ENCODE measurements at regions not wholly inside any gene's neighbourhood (a gene's known extent, or its start where the extent isn't known, plus 50 kb on each side); places are given as distances from the start of the nearest gene placed in this dataset.
A peak's percentile ranks its signal among the peaks of the same experiment; 100 is the strongest.

DNA sequence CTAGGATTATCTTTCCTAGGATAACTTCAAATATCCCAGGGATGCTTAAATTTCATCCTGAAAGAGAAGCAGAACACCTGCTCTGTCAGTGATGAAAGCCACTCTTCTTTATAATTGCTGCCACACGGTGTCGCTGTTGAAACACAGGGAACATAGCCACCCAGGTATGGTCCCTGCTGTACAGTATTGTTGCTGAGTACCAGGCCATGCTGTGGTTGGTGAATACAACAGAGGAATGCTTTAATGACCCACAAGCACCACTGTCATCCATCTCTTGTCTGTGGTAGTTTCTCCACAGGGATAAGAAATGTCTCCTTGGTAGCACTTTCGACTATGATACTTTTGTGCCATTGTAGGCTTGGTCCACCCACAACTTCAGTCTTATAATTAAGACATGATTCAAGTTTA lies 70.6 kb upstream of the STARD3NL start (continued):
- TF ChIP-seq, protein P1, sequence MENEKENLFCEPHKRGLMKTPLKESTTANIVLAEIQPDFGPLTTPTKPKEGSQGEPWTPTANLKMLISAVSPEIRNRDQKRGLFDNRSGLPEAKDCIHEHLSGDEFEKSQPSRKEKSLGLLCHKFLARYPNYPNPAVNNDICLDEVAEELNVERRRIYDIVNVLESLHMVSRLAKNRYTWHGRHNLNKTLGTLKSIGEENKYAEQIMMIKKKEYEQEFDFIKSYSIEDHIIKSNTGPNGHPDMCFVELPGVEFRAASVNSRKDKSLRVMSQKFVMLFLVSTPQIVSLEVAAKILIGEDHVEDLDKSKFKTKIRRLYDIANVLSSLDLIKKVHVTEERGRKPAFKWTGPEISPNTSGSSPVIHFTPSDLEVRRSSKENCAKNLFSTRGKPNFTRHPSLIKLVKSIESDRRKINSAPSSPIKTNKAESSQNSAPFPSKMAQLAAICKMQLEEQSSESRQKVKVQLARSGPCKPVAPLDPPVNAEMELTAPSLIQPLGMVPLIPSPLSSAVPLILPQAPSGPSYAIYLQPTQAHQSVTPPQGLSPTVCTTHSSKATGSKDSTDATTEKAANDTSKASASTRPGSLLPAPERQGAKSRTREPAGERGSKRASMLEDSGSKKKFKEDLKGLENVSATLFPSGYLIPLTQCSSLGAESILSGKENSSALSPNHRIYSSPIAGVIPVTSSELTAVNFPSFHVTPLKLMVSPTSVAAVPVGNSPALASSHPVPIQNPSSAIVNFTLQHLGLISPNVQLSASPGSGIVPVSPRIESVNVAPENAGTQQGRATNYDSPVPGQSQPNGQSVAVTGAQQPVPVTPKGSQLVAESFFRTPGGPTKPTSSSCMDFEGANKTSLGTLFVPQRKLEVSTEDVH (IDR thresholded peaks at IDR 0.05; ENCODE audit: low read depth, partially characterized antibody), result no peak
- no peak for TF ChIP-seq ZBTB11 (CRISPR knock-in tag; IDR thresholded peaks at IDR 0.05)
- TF ChIP-seq BACH1 (IDR thresholded peaks at IDR 0.05; ENCODE audit: borderline replicate concordance), result no peak
- peak; percentile 42 for TF ChIP-seq RUNX3 (IDR thresholded peaks at IDR 0.05; ENCODE audit: low read length)
- TF ChIP-seq RB1 (IDR thresholded peaks at IDR 0.05; ENCODE audit: borderline replicate concordance), result peak; percentile 50; the same call in 1 of the 2 replicates
- TF ChIP-seq ZNF24 (IDR thresholded peaks at IDR 0.05), result no peak
- TF ChIP-seq EGR1 (IDR thresholded peaks at IDR 0.05; ENCODE audit: borderline replicate concordance in 1 of 2, low read depth in 2 of 2, low read length in 2 of 2), result no peak
- TF ChIP-seq, protein P2, sequence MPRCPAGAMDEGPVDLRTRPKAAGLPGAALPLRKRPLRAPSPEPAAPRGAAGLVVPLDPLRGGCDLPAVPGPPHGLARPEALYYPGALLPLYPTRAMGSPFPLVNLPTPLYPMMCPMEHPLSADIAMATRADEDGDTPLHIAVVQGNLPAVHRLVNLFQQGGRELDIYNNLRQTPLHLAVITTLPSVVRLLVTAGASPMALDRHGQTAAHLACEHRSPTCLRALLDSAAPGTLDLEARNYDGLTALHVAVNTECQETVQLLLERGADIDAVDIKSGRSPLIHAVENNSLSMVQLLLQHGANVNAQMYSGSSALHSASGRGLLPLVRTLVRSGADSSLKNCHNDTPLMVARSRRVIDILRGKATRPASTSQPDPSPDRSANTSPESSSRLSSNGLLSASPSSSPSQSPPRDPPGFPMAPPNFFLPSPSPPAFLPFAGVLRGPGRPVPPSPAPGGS (IDR thresholded peaks at IDR 0.05; ENCODE audit: borderline replicate concordance, insufficient read depth, low read depth, low read length, poor library complexity, severe bottlenecking), result no peak
- TF ChIP-seq SUPT20H (IDR thresholded peaks at IDR 0.05; ENCODE audit: borderline replicate concordance, control insufficient read depth, low read depth, low read length), result no peak
- TF ChIP-seq, protein P3, sequence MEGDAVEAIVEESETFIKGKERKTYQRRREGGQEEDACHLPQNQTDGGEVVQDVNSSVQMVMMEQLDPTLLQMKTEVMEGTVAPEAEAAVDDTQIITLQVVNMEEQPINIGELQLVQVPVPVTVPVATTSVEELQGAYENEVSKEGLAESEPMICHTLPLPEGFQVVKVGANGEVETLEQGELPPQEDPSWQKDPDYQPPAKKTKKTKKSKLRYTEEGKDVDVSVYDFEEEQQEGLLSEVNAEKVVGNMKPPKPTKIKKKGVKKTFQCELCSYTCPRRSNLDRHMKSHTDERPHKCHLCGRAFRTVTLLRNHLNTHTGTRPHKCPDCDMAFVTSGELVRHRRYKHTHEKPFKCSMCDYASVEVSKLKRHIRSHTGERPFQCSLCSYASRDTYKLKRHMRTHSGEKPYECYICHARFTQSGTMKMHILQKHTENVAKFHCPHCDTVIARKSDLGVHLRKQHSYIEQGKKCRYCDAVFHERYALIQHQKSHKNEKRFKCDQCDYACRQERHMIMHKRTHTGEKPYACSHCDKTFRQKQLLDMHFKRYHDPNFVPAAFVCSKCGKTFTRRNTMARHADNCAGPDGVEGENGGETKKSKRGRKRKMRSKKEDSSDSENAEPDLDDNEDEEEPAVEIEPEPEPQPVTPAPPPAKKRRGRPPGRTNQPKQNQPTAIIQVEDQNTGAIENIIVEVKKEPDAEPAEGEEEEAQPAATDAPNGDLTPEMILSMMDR (IDR thresholded peaks at IDR 0.05 in 2 of 3, conservative IDR thresholded peaks at IDR 0.05 in 1 of 3; ENCODE audit: control insufficient read depth in 2 of 3, extremely low read depth in 1 of 3, insufficient read depth in 1 of 3, low read depth in 3 of 3, low read length in 3 of 3), result peak; percentile 76 to 93 (median 81)
- TF ChIP-seq STAT3 (IDR thresholded peaks at IDR 0.05; ENCODE audit: low read depth, low read length), result no peak
- TF ChIP-seq POU2F2 (IDR thresholded peaks at IDR 0.05; ENCODE audit: borderline replicate concordance, low read depth, low read length), result 0 out of 3 replicates have a peak, but pooled peaks have one; percentile 16
- no peak for TF ChIP-seq FOXM1 (IDR thresholded peaks at IDR 0.05; ENCODE audit: low read depth, low read length)
- TF ChIP-seq PAX5 (IDR thresholded peaks at IDR 0.05; ENCODE audit: borderline replicate concordance, low read depth, low read length), result no peak
- peak; percentile 91; the same call in 1 of the 2 replicates for TF ChIP-seq WRNIP1 (IDR thresholded peaks at IDR 0.05; ENCODE audit: borderline replicate concordance, low read depth, low read length)
- TF ChIP-seq, protein P4, sequence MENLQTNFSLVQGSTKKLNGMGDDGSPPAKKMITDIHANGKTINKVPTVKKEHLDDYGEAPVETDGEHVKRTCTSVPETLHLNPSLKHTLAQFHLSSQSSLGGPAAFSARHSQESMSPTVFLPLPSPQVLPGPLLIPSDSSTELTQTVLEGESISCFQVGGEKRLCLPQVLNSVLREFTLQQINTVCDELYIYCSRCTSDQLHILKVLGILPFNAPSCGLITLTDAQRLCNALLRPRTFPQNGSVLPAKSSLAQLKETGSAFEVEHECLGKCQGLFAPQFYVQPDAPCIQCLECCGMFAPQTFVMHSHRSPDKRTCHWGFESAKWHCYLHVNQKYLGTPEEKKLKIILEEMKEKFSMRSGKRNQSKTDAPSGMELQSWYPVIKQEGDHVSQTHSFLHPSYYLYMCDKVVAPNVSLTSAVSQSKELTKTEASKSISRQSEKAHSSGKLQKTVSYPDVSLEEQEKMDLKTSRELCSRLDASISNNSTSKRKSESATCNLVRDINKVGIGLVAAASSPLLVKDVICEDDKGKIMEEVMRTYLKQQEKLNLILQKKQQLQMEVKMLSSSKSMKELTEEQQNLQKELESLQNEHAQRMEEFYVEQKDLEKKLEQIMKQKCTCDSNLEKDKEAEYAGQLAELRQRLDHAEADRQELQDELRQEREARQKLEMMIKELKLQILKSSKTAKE (IDR thresholded peaks at IDR 0.05; ENCODE audit: low read depth, poor library complexity, severe bottlenecking), result no peak

All from GM12878 (cell line).